Common myeloid progenitor, CD34-positive (primary cell): ENCODE measurements at regions not wholly inside any gene's neighbourhood (a gene's known extent, or its start where the extent isn't known, plus 50 kb on each side); places are given as distances from the start of the nearest gene placed in this dataset.
A peak's percentile ranks its signal among the peaks of the same experiment; 100 is the strongest.

ENCODE experiments used
- CTCF ChIA-PET: fragments of 350-600 bp; sonication (Branson Sonifier 250); formaldehyde crosslinking; loops from one replicate; lab custom pipeline; 2021; ENCODE audit warnings: antibody characterized with exemption; lab: Charles Lee
- POLR2A ChIA-PET: fragments of 350-600 bp; sonication (Branson Sonifier 250); formaldehyde crosslinking; loops from one replicate; lab custom pipeline; 2021; ENCODE audit warnings: antibody characterized with exemption; lab: Charles Lee
- DNase-seq, 3 donors: peaks; one replicate each; pipeline versions ENCODE4 v3.0.0 to v3.0.0-alpha.2; 2013
- H3K27ac ChIP-seq, 2 experiments: 1 replicate in 1 of 2; 2 replicates in 1 of 2; pipeline ENCODE4 v1.7.0; 2013; ENCODE audit warnings: inconsistent platforms in 2 of 2, low read length in 2 of 2, mild to moderate bottlenecking in 2 of 2, low read depth in 1 of 2, moderate library complexity in 1 of 2; ENCODE audit not compliant: severe bottlenecking in 2 of 2, insufficient read depth in 1 of 2, poor library complexity in 1 of 2
- H3K27me3 ChIP-seq, 5 experiments: replicated peaks in 2 of 5; 1 replicate in 3 of 5; 2 replicates in 2 of 5; pipeline versions ENCODE4 v1.6.1 to v1.7.0; 2013; ENCODE audit warnings: low read length in 4 of 5, mild to moderate bottlenecking in 2 of 5, moderate library complexity in 2 of 5, inconsistent platforms in 1 of 5; ENCODE audit not compliant: insufficient read depth in 5 of 5, control insufficient read depth in 4 of 5
- H3K36me3 ChIP-seq, 4 experiments: 1 replicate in 2 of 4; 2 replicates in 2 of 4; pipeline versions ENCODE4 v1.6.1 to v1.7.0; 2013; ENCODE audit warnings: low read length in 3 of 4, control low read depth in 1 of 4, mild to moderate bottlenecking in 1 of 4; ENCODE audit not compliant: control insufficient read depth in 4 of 4, insufficient read depth in 4 of 4
- H3K4me1 ChIP-seq, 4 experiments: 1 replicate in 3 of 4; 2 replicates in 1 of 4; pipeline versions ENCODE4 v1.6.1 to v1.7.1; 2013; ENCODE audit warnings: low read length in 3 of 4, mild to moderate bottlenecking in 3 of 4, control low read depth in 1 of 4, inconsistent platforms in 1 of 4, moderate library complexity in 1 of 4; ENCODE audit not compliant: control insufficient read depth in 4 of 4, insufficient read depth in 4 of 4; ENCODE audit errors: control extremely low read depth in 1 of 4
- H3K4me3 ChIP-seq, 7 experiments: 1 replicate in 4 of 7; 2 replicates in 3 of 7; pipeline versions ENCODE4 v1.5.1 to v1.7.0; 2013; ENCODE audit warnings: mild to moderate bottlenecking in 7 of 7, low read length in 6 of 7, moderate library complexity in 6 of 7, inconsistent platforms in 2 of 7, low read depth in 2 of 7, control low read depth in 1 of 7; ENCODE audit not compliant: insufficient read depth in 4 of 7, control insufficient read depth in 1 of 7; ENCODE audit errors: extremely low read depth in 1 of 7
- H3K9me3 ChIP-seq, 5 experiments: 1 replicate in 4 of 5; 2 replicates in 1 of 5; pipeline versions ENCODE4 v1.6.1 to v1.7.1; 2013; ENCODE audit warnings: low read length in 4 of 5, mild to moderate bottlenecking in 2 of 5, inconsistent platforms in 1 of 5, low read depth in 1 of 5, moderate library complexity in 1 of 5; ENCODE audit not compliant: control insufficient read depth in 4 of 5, insufficient read depth in 2 of 5; ENCODE audit errors: control extremely low read depth in 1 of 5
- WGBS: methylation state at CpG from one replicate; pipeline ENCODE4 v1.1.5; 2013; ENCODE audit not compliant: insufficient coverage; 5-methylcytosine and 5-hydroxymethylcytosine counted together

- POLR2A ChIA-PET: no interaction called here
- Histone ChIP-seq H3K4me3 (no peak overlapping the region), H3K9me3 (no peaks in the 10 kb centered on the region), H3K4me1 (peaks cover 0 to 10% (median 6%) of the 10 kb centered on the region in 4 experiments), H3K27ac (no peak overlapping the region), H3K36me3 (no peaks in the 10 kb centered on the region), H3K27me3 (no peaks in the 10 kb centered on the region)
- 94% methylated on average over 13 of the region's 15 CpGs for WGBS
- no peak for DNase-seq
- CTCF ChIA-PET: interaction anchor here (1.1 to 1.9 kb wide), 2 partner anchors 64 kb away, joined by 3 to 4 read pairs; partner anchors contain the start of gene IER5L
Observed at GRCh38 chr9:129242191-129242941, 64.3 kb upstream of the IER5L start.

- H3K4me1 ChIP-seq: peaks cover 0 to 16% (median 12%) of the 10 kb centered on the region in 4 experiments
- WGBS: 100% methylated on average over 1 of the region's 2 CpGs
- no peaks in the 10 kb centered on the region for H3K36me3 ChIP-seq
- CTCF ChIA-PET: interaction anchor here (0.8 kb wide), 1 partner anchor 15 kb away, joined by 3 read pairs; no protein-coding TSS in a partner anchor
- H3K4me3 ChIP-seq: no peak overlapping the region
- no peak for DNase-seq
- no peaks in the 10 kb centered on the region for H3K27me3 ChIP-seq
- no peak overlapping the region for H3K27ac ChIP-seq
- H3K9me3 ChIP-seq: no peaks in the 10 kb centered on the region
- POLR2A ChIA-PET: no interaction called here
Observed at GRCh38 chr9:129241725-129242124, 63.7 kb upstream of the IER5L start.

GRCh38 chr9:129240581-129241211 lies 62.6 kb upstream of the IER5L start:
- DNase-seq: no peak
- ChIA-PET POLR2A (interaction anchor here (0.7 kb wide), 1 partner anchor 20 kb away, joined by 3 read pairs; no protein-coding TSS in a partner anchor), CTCF (interaction anchor here (0.8 kb wide), 1 partner anchor 16 kb away, joined by 3 read pairs; no protein-coding TSS in a partner anchor)
- 89% methylated on average over 3 of the region's 3 CpGs for WGBS
- no peak overlapping the region for H3K27ac ChIP-seq
- H3K4me3 ChIP-seq: no peak overlapping the region
- H3K36me3 ChIP-seq: no peaks in the 10 kb centered on the region
- H3K4me1 ChIP-seq: peaks cover 0 to 25% (median 12%) of the 10 kb centered on the region in 4 experiments
- H3K27me3 ChIP-seq: no peaks in the 10 kb centered on the region
- H3K9me3 ChIP-seq: no peaks in the 10 kb centered on the region

GRCh38 chr9:129239946-129240490 lies 62.0 kb upstream of the IER5L start:
- Histone ChIP-seq H3K4me1 (peaks cover 0 to 26% (median 12%) of the 10 kb centered on the region in 4 experiments), H3K4me3 (no peak overlapping the region), H3K36me3 (no peaks in the 10 kb centered on the region), H3K9me3 (no peaks in the 10 kb centered on the region), H3K27ac (no peak overlapping the region), H3K27me3 (no peaks in the 10 kb centered on the region)
- ChIA-PET POLR2A (interaction anchor here (0.7 kb wide), 1 partner anchor 19 kb away, joined by 3 read pairs; no protein-coding TSS in a partner anchor), CTCF (no interaction called here)
- WGBS: 100% methylated on average over 5 of the region's 10 CpGs
- DNase-seq: no peak

- WGBS: 100% methylated on average over 2 of the region's 2 CpGs
- no peaks in the 10 kb centered on the region for H3K36me3 ChIP-seq
- H3K9me3 ChIP-seq: peaks cover 0 to 6% (median 0%) of the 10 kb centered on the region in 5 experiments
- H3K27me3 ChIP-seq: no peaks in the 10 kb centered on the region
- peaks cover 0 to 26% (median 12%) of the 10 kb centered on the region in 4 experiments for H3K4me1 ChIP-seq
- ChIA-PET CTCF (interaction anchor here (1.1 kb wide), 1 partner anchor 9 kb away, joined by 3 read pairs; no protein-coding TSS in a partner anchor), POLR2A (interaction anchor here (0.6 kb wide), 1 partner anchor 189 kb away, joined by 3 read pairs; no protein-coding TSS in a partner anchor)
- DNase-seq: no peak
- H3K27ac ChIP-seq: no peak overlapping the region
- H3K4me3 ChIP-seq: no peak overlapping the region
Observed at GRCh38 chr9:129237803-129238202, 59.7 kb upstream of the IER5L start.

GRCh38 chr9:129237164-129237611 lies 59.1 kb upstream of the IER5L start:
- POLR2A ChIA-PET: interaction anchor here (0.6 kb wide), 1 partner anchor 190 kb away, joined by 3 read pairs; no protein-coding TSS in a partner anchor
- 22% methylated on average over 9 of the region's 13 CpGs for WGBS
- Histone ChIP-seq H3K27ac (peak overlapping the region in 1 of 2 experiments; percentile 34), H3K4me3 (peak overlapping the region in 3 of 7 experiments; percentile 19 to 55 (median 32)), H3K27me3 (no peaks in the 10 kb centered on the region), H3K9me3 (peaks cover 0 to 6% (median 0%) of the 10 kb centered on the region in 5 experiments), H3K36me3 (no peaks in the 10 kb centered on the region), H3K4me1 (peaks cover 0 to 26% (median 12%) of the 10 kb centered on the region in 4 experiments)
- DNase-seq: peak; percentile 43 to 84 (median 77)
- CTCF ChIA-PET: no interaction called here
